SK-N-SH (cell line): ENCODE measurements at regions not wholly inside any gene's neighbourhood (a gene's known extent, or its start where the extent isn't known, plus 50 kb on each side); places are given as distances from the start of the nearest gene placed in this dataset.

Experiments
- CTCF ChIA-PET: fragments of 300-600, 350-600 bp; formaldehyde crosslinking; extraction: SDS; loops from one replicate; lab custom pipeline; 2021; lab: Yijun Ruan, JAX
- POLR2A ChIA-PET: fragments of 350-600 bp; sonication (Branson Sonifier 250); formaldehyde crosslinking; extraction: SDS; loops from one replicate; lab custom pipeline; 2020; ENCODE audit warnings: antibody characterized with exemption, inconsistent platforms; lab: Yijun Ruan, JAX
- DNase-seq: peaks from one replicate; pipeline ENCODE4 v3.0.0; 2012
- H2AFZ ChIP-seq: fragments of 200-600 bp; sonication (generic); 2 replicates; pipeline ENCODE4 v1.8.1; 2016; ENCODE audit warnings: antibody characterized with exemption, mild to moderate bottlenecking, low read depth
- H3F3A ChIP-seq: fragments of 200-600 bp; sonication (generic); replicated peaks from 2 replicates; pipeline ENCODE3; 2016; ENCODE audit warnings: antibody characterized with exemption, mild to moderate bottlenecking; ENCODE audit not compliant: insufficient read depth
- H3K27ac ChIP-seq, 2 experiments: fragments of 200-500 bp in 1 of 2; fragments of 200-600 bp in 1 of 2; sonication (Bioruptor generic) in 1 of 2; sonication (generic), shearing (Covaris generic) in 1 of 2; 2 replicates each; pipeline versions ENCODE4 v1.5.1 to v1.6.1; 2014 to 2016; ENCODE audit warnings: low read depth in 2 of 2, inconsistent platforms in 1 of 2, low read length in 1 of 2, mild to moderate bottlenecking in 1 of 2, mixed read lengths in 1 of 2
- H3K27me3 ChIP-seq: fragments of 200-600 bp; sonication (generic), shearing (Covaris generic); 2 replicates; pipeline ENCODE4 v1.6.1; 2016; ENCODE audit warnings: mixed run types; ENCODE audit not compliant: insufficient read depth
- H3K36me3 ChIP-seq, 2 experiments: fragments of 200-500 bp in 1 of 2; fragments of 200-600 bp in 1 of 2; sonication (Bioruptor generic) in 1 of 2; sonication (generic) in 1 of 2; replicated peaks in 1 of 2; 2 replicates each; pipeline versions ENCODE3 to v1.5.1; 2014 to 2016; ENCODE audit warnings: low read length in 1 of 2, mild to moderate bottlenecking in 1 of 2; ENCODE audit not compliant: insufficient read depth in 2 of 2, control insufficient read depth in 1 of 2
- H3K4me1 ChIP-seq, 2 experiments: fragments of 200-500 bp in 1 of 2; fragments of 200-600 bp in 1 of 2; sonication (Bioruptor generic) in 1 of 2; sonication (generic), shearing (Covaris generic) in 1 of 2; 2 replicates each; pipeline versions ENCODE4 v1.5.1 to v1.6.1; 2014 to 2016; ENCODE audit warnings: low read depth in 1 of 2, low read length in 1 of 2, mixed run types in 1 of 2; ENCODE audit not compliant: insufficient read depth in 2 of 2, control insufficient read depth in 1 of 2
- H3K4me2 ChIP-seq: fragments of 200-600 bp; sonication (generic), shearing (Covaris generic); 2 replicates; pipeline ENCODE4 v1.6.1; 2017; ENCODE audit warnings: mixed run types
- H3K4me3 ChIP-seq, 2 experiments: fragments of 200-500 bp in 1 of 2; fragments of 200-600 bp in 1 of 2; sonication (Bioruptor generic) in 1 of 2; sonication (generic), shearing (Covaris generic) in 1 of 2; 2 replicates each; pipeline versions ENCODE4 v1.5.1 to v1.8.1; 2014 to 2016; ENCODE audit warnings: low read depth in 2 of 2, inconsistent platforms in 1 of 2, low read length in 1 of 2, mild to moderate bottlenecking in 1 of 2, mixed read lengths in 1 of 2, moderate library complexity in 1 of 2
- H3K79me2 ChIP-seq: fragments of 200-600 bp; sonication (generic); 2 replicates; pipeline ENCODE4 v1.8.1; 2017; ENCODE audit warnings: mild to moderate bottlenecking; ENCODE audit not compliant: insufficient read depth
- H3K9ac ChIP-seq: fragments of 200-600 bp; sonication (generic); 2 replicates; pipeline ENCODE4 v1.6.1; 2017; ENCODE audit warnings: mixed run types
- H3K9me2 ChIP-seq: fragments of 200-600 bp; sonication (generic); 2 replicates; pipeline ENCODE4 v1.6.1; 2017; ENCODE audit warnings: mixed run types
- H3K9me3 ChIP-seq: fragments of 200-600 bp; sonication (generic); 2 replicates; pipeline ENCODE4 v1.6.1; 2017; ENCODE audit warnings: mixed run types, mild to moderate bottlenecking, moderate library complexity
- H4K20me1 ChIP-seq: fragments of 200-600 bp; sonication (generic); 2 replicates; pipeline ENCODE4 v1.6.1; 2017; ENCODE audit warnings: mild to moderate bottlenecking, mixed run types; ENCODE audit not compliant: insufficient read depth
- EZH2phosphoT487 ChIP-seq: fragments of 200-600 bp; sonication (generic); IDR thresholded peaks from 2 replicates; pipeline ENCODE4 v1.6.1; 2017; ENCODE audit warnings: low read depth, mixed run types, mild to moderate bottlenecking, antibody characterized with exemption, moderate library complexity, borderline replicate concordance
- FOSL2 ChIP-seq: IDR thresholded peaks from 2 replicates; pipeline ENCODE4 v1.4.0; 2012; ENCODE audit warnings: low read depth, mild to moderate bottlenecking, moderate library complexity, borderline replicate concordance
- IRF3 ChIP-seq: fragments of 150-350 bp; IDR thresholded peaks from 2 replicates; pipeline ENCODE4 v1.6.1; 2016; ENCODE audit warnings: mild to moderate bottlenecking, low read depth, low read length
- JUND ChIP-seq: IDR thresholded peaks from 2 replicates; pipeline ENCODE4 v1.4.0; 2012
- MXI1 ChIP-seq: IDR thresholded peaks from 2 replicates; pipeline ENCODE4 v1.6.1; 2012; ENCODE audit warnings: mild to moderate bottlenecking, low read depth, low read length, improper control_type of control experiment
- NRF1 ChIP-seq: IDR thresholded peaks from 2 replicates; pipeline ENCODE4 v1.6.1; 2012; ENCODE audit warnings: low read depth, mild to moderate bottlenecking, low read length
- POLR2AphosphoS5 ChIP-seq: IDR thresholded peaks from 2 replicates; pipeline ENCODE4 v1.6.1; 2012; ENCODE audit warnings: low read depth, low read length
- RCOR1 ChIP-seq: fragments of 150-350 bp; IDR thresholded peaks from 2 replicates; pipeline ENCODE4 v1.6.1; 2017; ENCODE audit warnings: antibody characterized with exemption, low read length
- REST ChIP-seq: IDR thresholded peaks from 2 replicates; pipeline ENCODE4 v1.6.1; 2012; ENCODE audit warnings: mild to moderate bottlenecking, low read depth, low read length, moderate library complexity
- RXRA ChIP-seq: IDR thresholded peaks from 2 replicates; pipeline ENCODE4 v1.4.0; 2012; ENCODE audit warnings: low read depth, mild to moderate bottlenecking, borderline replicate concordance
- TCF12 ChIP-seq: IDR thresholded peaks from 2 replicates; pipeline ENCODE4 v1.4.0; 2012
- USF1 ChIP-seq: IDR thresholded peaks from 2 replicates; pipeline ENCODE4 v1.4.0; 2012; ENCODE audit warnings: low read depth, borderline replicate concordance
- ZBTB33 ChIP-seq: IDR thresholded peaks from 2 replicates; pipeline ENCODE4 v1.4.0; 2012; ENCODE audit warnings: low read depth, borderline replicate concordance
- WGBS: methylation state at CpG from one replicate; pipeline ENCODE4 v1.1.6; 2017; ENCODE audit warnings: low lambda C conversion rate; 5-methylcytosine and 5-hydroxymethylcytosine counted together

DNA sequence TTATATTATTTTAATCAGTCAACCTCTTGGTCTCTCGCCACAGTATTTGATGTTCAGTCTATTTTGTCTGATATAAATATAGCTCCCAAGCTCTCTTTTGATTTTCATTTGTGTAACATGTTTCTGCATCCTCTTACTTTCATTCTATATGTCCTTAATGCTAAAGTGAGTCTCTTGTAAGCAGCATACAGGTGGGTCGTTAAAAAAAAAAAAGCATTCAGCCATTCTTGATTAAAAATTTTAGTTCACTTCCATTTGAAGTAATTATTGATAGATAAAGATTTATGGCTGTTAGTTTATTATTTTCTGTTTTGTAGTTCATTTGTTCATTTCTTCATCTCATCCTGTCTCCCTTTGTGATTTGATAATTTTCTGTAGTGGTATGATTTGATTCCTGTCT, 229.1 kb downstream of the GUCY2F start (continued):
- no peak for TF ChIP-seq ZBTB33
- TF ChIP-seq MXI1 = no peak
- no peak for TF ChIP-seq NRF1
- TF ChIP-seq FOSL2 = no peak
- TF ChIP-seq RXRA = no peak
- no peak for TF ChIP-seq TCF12

DNA sequence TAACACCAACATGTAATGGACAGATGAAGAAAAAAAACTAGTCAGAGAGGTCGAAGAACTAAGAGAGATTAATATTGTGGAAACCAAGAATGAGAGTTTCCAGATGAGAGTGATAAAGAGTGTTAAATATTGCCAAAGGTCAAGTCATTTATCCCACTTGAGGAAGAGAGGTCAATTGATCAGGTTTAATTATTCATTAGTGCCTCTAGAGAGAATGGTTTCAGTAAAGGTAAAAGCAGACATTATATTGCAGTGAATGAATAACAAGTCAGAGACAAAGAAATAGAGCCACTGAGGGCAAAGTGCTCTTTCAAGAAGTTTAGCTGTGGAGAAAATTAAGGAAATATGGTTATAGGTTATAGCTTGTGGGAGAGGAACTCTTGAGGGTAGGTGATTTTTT, 263.1 kb downstream of the GUCY2F start:
- no peaks in the 10 kb centered on the region for H3K9me2 ChIP-seq
- no peak overlapping the region for H3K4me3 ChIP-seq
- no peaks in the 10 kb centered on the region for H3K36me3 ChIP-seq
- no peak for TF ChIP-seq USF1
- TF ChIP-seq REST = no peak
- TF ChIP-seq POLR2AphosphoS5 = no peak
- no peak for TF ChIP-seq EZH2phosphoT487
- TF ChIP-seq IRF3 = no peak
- TF ChIP-seq RCOR1 = no peak
- no peak for TF ChIP-seq JUND
- no peak for TF ChIP-seq FOSL2
- ChIA-PET CTCF (interaction anchor here (1.2 kb wide), 1 partner anchor 8 kb away, joined by 3 read pairs; no protein-coding TSS in a partner anchor), POLR2A (no interaction called here)
- H3K27ac ChIP-seq = no peak overlapping the region
- H3K79me2 ChIP-seq = no peaks in the 10 kb centered on the region
- no peak overlapping the region for H2AFZ ChIP-seq
- no peak overlapping the region for H3K4me2 ChIP-seq
- 2% methylated on average over 1 of the region's 1 CpG for WGBS
- no peak for DNase-seq
- no peaks in the 10 kb centered on the region for H4K20me1 ChIP-seq
- no peaks in the 10 kb centered on the region for H3K4me1 ChIP-seq
- H3K9me3 ChIP-seq = no peaks in the 10 kb centered on the region; the same call in 1 of the 2 replicates
- H3F3A ChIP-seq = no peaks in the 10 kb centered on the region
- no peaks in the 10 kb centered on the region for H3K27me3 ChIP-seq
- no peak overlapping the region for H3K9ac ChIP-seq
